Right ventricle myocardium inferior (tissue), 1 donor: ENCODE measurements at regions not wholly inside any gene's neighbourhood (a gene's known extent, or its start where the extent isn't known, plus 50 kb on each side); places are given as distances from the start of the nearest gene placed in this dataset.

Experiments used
- ATAC-seq: fragments of 200-7000 bp; cut with Tn5 transposase; one replicate; pipeline ENCODE4 v1.9.1; 2020; ENCODE audit warnings: mild to moderate bottlenecking, moderate library complexity
- DNase-seq: peaks from one replicate; pipeline ENCODE4 v3.0.0; 2021; ENCODE audit errors: missing footprints
- intact Hi-C: fragments of 100-400 bp; cut with DNase I; formaldehyde crosslinking; loops from one replicate; pipeline ENCODE4 v1.11.0; 2022
- donor health status: DM: no; HTN: yes; CAD: no; lungs with severe emphysema.

DNA sequence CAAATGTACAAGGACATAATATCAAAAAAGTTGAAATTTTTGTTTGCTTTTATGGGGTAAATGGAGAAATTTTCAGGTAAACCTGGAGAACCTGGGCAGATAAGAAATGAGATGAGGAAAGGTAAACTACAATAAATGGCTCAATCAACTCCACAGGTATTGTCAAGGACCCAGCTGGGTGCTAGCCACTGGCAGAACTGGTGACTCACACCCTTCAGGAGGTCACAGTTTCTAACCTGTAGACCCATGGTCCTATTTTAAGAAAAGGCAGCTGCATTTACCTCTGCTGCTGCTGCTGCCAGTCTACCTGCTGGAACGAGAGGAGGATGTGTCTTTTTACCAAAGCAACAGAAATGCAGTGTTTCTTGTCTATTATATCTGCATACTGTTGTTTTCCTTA lies 226.6 kb downstream of the ALG10B start:
- intact Hi-C loops = no loop called here
- ATAC-seq (no peak), DNase-seq (no peak)

DNA sequence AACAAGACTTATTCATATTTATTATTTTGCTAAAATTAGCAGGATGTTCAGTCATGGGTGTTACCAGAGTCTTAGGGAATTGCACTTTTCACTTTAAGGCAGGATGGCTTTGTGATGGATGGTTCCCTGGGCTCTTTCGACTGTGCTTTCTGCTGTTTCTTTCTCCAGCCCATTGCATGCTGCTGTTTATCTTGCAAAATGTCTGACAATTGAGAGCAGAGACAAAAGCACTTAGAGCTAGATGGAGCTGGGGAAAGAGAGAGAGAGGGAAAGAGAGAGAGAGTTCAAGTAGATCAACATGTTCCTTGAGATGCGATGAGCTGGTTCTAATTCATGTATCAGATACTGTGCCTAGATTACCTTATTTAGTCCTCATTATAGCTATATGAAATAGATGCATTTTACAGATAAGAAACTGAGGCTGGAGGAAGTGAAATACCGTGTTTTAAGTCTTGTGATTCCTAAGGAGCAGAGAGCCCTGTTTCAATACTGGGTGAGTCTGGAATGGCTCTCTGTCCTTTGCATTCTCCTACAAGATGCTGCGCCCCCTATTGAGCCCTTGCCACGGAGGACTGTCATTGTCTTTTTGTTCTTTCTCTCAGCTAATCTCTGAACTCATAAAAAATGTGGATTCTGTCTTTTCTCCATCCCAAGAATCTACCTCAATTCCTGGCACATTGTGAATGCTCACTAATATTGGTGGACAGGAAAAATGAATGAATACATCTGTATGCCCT lies 227.9 kb downstream of the ALG10B start:
- ATAC-seq (no peak), DNase-seq (no peak)
- intact Hi-C loops = no loop called here

DNA sequence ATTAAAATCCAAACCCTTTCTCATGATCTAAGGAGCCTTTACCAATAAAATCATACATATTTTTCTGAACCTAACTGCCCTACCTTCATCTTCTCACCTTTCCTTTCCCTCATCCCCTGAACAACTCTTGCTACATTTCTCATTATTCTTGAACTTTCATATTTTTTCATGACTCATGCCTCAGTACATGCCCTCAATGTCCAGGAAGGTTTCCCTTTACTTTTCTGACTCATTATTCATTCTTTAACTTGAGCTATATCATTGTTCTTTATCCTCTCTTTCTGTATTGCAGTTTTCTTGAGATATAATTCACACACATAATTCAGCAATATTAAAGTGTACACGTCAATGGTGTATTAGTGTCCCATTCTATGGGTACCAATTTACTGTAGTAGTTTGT lies 231.0 kb downstream of the ALG10B start:
- intact Hi-C loops = no loop called here
- ATAC-seq (no peak), DNase-seq (no peak)

DNA sequence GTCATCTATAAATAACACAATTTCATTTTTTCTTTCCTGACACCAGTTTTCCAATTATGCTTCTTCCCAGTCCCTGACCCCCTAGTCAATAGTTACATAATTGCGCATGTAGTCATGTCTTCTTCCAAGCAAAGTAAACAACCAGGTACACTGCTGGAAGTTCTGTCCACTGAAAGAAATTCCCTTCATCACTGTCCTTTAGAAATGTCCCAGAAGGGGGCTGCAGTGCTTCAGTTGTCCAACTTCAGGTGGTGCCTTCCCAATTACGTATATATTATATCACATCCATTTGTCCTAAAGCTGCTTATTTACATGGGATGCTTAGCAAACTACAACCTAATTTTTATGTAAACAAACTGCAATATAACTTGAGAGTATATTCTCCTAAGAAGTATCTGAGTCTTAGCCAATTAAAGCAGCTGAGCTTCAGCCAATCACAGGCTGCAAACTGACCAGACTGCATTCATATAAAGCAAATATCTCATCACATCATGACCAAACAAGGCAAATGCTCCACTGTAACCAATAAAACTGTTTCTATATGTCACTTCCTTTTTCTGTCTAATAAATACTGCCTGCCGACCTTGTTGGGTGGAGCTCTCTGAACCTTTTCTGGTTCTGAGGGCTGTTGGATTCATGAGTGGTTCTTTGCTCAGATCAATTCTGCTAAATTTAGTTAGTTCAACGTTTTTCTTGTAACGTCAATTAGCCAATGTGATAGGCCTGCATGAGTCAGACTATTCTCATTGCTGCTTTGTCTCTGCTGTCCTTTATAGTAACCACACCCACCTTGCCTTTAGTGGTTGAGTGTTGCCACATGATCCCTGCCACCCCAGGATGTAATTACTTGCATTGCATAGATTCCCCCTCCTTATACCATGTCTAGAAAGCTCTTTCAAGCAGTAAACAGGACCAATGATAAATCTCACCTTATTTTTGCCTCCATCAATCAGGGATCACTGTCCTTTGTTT lies 239.3 kb downstream of the ALG10B start:
- no peak for ATAC-seq
- intact Hi-C loops = no loop called here
- no peak for DNase-seq

DNA sequence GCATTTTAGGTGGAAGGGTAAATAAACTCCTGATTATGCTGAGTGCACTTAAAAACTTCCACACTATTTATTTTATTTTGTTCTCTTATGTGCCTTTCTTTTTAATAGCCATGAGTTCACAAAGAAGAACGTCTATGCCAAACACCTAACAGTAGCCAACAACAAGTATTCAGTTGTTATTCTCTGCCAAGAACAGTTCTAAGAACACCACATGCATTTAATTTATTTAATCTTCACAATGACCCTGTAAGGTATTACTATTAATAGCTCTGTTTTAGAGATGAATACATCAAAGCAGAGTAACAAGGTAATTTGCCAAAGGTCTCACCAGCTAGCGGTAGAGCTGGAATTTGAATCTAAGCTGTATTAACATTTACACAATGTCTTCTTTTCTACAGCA lies 240.1 kb downstream of the ALG10B start:
- ATAC-seq = no peak
- DNase-seq = no peak
- intact Hi-C loops = no loop called here

DNA sequence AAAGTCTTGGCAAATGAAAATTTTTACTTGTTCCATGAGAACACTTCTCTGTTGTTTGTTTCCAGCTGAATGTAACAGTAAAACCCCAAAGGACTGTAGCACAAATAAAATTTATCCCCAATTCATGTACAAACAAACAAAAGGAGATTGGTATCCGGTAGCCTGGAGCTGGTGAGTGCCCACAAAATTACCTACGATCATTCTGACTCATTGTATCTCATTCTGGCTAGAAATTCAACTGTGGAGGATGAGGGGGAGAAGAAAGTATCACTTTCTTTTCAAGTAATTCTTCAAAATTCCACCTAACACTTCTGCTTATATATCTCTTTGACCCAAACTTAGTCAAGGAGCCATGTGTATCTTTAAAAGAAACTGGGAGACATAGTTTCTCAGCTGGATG lies 268.5 kb downstream of the ALG10B start:
- intact Hi-C loops = no loop called here
- no peak for ATAC-seq
- DNase-seq = no peak

DNA sequence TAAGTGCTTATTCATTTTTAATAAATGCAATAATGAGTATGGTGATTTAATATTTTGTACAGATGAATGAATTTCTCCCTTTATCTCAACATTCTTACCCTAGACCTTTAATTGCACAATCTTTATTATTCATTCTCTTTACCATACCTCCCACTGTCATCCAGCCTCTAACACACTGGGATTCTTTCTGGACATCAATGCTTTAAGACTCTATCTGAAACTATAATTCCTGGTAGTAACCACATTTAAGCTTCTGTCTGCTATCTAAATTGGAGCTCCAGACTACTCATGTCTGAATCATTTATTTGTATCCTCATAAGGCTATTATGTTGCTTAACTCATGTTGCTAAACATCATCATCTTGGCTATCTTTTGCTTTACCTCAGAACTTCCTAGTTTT lies 270.2 kb downstream of the ALG10B start:
- DNase-seq = no peak
- intact Hi-C loops = no loop called here
- no peak for ATAC-seq

DNA sequence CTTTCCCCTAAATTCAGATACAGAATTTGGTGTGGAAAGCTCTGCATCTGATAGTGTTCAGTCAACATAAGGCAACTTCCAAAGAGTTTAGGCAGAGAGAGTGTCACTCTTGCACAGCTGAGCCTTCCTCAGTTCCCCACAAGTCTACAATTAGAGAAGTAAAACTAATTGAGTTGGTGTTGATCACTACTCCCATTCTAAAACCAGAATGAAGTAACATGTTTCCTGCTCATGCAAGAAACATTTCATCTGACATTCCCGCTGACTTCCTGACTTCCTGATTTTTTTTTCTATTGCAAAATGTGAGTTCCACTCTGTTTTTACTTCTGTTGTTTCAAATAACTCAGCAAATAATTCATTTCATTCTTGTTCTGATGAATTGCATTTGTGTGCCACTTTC lies 271.0 kb downstream of the ALG10B start:
- intact Hi-C loops = no loop called here

DNA sequence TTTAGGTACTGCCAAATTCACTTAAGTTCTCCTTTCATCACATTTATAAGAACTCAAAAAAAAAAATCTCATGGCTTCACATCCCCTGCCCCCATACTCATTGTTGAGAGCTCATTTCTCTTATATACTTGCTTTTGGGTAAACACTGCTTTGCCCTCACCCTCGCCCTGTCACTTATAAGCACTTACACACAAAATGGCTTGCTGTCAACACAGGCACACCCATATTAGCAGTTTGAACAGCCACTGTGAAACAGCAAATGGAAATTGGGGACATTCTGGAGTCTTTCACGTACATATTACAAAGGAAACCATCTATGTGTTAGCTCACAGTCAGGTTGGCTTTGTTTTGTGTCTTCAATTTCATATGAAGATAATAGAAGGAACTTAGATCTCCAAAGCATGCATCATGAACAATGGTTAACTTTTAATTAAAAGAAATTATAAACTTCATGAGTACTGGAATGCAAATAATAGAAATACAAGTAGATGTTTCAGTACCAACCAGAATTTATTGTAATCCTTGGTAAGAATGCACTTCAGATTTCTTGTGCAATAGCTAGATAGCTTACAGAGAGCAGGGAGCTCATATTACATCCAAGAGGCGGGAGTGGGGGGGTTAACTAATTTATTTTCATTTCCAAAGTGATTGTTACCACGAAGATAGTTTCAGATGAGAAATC lies 272.2 kb downstream of the ALG10B start:
- no peak for DNase-seq
- no peak for ATAC-seq
- intact Hi-C loops = no loop called here

More for the DNA sequence above, 271.0 kb downstream of the ALG10B start:
- ATAC-seq (peak; percentile 20), DNase-seq (no peak)

DNA sequence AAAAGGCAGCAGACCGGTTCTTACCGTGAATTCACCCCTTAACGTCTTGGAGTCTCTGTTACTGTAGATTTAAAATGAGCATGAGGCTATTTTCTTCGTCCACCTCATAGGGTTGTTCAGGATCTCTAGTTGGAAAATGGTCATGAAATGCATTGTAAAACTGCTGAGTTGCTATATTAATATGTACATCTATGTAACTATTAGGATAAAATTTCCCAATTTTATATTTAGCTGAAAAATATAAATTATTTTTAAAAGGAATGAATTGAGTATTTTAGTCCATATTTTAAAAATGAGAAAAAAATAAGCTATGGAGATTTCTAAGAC lies 272.7 kb downstream of the ALG10B start:
- DNase-seq (no peak), ATAC-seq (no peak)
- intact Hi-C loops = no loop called here

DNA sequence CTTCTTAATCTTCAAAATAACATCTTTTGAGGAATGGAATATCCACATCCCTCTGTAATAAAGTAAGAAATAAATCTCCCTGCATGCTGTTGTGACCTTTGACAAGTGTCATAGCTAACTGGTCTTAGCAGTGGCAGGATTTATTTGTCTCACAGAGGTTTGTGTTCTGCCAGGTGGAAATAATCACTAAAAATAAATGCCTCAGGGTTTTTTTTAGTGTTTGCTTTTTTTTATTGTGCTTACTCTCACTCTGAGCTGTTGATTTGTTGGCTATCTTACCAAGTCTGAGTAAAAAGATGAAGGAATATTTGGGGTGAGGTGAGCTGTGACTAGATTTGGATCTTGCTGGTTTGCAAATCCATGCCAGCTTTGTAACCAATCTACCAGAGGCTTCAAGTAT lies 285.4 kb downstream of the ALG10B start:
- ATAC-seq (no peak), DNase-seq (no peak)
- intact Hi-C loops = no loop called here
